ENCODE measurements at regions not wholly inside any gene's neighbourhood (a gene's known extent, or its start where the extent isn't known, plus 50 kb on each side); places are given as distances from the start of the nearest gene placed in this dataset.
"Not testable (repeated sequence)": the region's sequence is repeated elsewhere in the genome, so short reads cannot be mapped to it uniquely, and the experiment has no call there.

DNA sequence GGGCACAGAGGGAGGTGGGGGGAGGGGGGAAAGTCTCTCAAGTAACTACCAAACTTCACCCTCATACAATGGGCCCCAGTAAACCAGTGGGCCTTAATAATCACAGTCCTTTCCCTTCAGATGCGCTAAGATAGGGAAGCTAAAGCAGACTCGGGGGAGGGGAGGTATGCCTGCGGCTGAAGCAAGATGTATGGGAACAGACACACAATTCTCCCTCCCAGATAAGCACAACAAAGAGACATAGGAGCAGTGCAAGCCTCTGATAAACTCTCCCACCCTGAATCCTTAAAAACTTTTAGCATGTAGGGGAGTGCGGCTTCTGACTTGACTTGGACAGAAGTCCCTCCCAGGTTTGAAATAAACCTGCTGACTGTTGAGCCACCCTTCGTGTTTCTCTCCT, 54.7 kb downstream of the PROP1 start:
- DNase-seq (ENCODE audit: extremely low read depth in 1 of 11, low read depth in 9 of 11, low spot score in 4 of 11), result not testable (repeated sequence)

DNA sequence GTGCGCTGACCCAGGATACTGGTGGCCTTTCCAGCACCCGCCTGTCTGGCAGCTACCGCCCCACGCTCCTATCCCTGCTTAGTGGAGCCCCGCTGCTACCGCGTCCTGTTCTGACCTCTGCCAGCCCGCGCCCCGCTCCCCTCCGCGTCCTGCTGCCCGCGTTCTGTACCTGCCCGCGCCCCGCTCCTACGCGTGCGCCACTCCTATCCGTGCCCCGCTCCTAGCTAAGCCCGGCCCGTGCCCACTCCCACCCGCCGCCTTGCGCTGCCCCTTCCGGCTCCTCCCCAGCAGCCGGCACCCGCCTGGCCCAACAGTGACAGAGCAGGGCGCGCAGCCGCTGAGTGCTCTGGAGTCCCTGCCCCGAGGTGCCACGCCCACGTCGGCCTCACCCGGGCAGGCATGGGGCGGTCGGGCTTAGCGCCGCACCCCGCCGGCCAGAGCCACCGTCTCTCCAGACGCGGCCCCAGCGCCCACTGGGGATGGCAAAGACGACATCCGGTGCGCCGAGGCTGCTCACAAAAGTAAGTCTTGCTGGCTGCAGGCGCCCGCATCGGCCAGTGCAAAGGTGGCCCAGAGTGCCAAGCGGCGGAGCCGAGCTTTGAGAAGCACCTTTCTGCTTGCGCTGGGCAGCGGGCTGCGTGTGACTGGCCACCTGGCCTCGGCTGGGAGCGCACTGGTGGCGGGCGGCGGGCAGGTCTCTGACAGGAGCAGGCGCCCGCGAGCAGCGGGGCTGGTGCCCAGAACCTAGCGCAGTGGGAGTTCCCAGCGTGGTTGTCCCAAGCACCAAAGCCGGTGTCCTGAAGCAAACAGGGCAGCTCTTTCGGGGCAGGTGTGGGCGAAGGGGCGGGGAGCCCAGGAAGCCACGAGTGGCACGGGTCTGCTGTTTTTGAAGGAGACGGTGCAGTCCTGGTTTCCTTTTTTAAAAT, 56.5 kb downstream of the PROP1 start:
- not testable (repeated sequence) for DNase-seq (ENCODE audit: extremely low read depth in 1 of 11, low read depth in 9 of 11, low spot score in 4 of 11)

DNA sequence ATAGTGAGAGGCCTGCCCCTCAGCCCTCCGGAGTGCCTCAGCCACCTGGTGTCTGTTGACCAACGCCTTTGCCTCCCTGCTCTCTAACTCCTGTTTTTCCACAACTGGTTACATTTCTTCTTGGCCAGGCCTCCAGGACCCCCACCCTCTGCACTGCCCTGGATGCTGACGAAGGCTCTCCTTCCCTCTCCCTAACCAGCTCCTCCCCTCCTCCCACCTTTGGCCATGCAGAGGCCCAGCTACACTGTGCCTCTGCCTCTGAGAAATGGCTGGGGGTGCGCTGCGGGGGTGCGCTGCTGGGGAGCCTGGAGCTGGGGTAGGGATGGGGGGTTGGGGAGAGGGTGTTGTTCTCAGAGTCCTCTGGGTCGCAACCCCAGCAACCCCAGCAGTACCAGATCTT, 57.3 kb downstream of the PROP1 start:
- DNase-seq (ENCODE audit: extremely low read depth in 1 of 11, low read depth in 9 of 11, low spot score in 4 of 11), result not testable (repeated sequence)

DNA sequence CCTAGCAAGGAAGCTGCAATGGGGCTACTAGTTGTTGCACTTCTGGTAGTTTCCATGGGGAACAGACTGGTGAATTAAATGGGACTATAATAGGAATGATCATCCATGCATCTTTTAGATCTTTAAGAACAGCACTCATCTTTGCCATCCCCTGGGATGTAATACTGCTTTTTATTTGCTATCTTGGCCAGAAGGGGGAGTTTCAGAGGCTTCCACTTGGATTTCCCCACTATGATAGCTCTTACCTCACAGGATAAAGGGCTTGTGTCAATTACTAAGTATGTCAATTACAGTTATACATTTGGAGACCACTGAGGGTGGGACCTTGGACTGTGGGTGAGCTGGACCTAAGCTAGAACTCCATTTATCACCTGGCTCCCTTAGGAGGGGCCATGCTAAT, 61.8 kb downstream of the PROP1 start:
- DNase-seq (ENCODE audit: extremely low read depth in 1 of 11, low read depth in 9 of 11, low spot score in 4 of 11), result not testable (repeated sequence)

DNA sequence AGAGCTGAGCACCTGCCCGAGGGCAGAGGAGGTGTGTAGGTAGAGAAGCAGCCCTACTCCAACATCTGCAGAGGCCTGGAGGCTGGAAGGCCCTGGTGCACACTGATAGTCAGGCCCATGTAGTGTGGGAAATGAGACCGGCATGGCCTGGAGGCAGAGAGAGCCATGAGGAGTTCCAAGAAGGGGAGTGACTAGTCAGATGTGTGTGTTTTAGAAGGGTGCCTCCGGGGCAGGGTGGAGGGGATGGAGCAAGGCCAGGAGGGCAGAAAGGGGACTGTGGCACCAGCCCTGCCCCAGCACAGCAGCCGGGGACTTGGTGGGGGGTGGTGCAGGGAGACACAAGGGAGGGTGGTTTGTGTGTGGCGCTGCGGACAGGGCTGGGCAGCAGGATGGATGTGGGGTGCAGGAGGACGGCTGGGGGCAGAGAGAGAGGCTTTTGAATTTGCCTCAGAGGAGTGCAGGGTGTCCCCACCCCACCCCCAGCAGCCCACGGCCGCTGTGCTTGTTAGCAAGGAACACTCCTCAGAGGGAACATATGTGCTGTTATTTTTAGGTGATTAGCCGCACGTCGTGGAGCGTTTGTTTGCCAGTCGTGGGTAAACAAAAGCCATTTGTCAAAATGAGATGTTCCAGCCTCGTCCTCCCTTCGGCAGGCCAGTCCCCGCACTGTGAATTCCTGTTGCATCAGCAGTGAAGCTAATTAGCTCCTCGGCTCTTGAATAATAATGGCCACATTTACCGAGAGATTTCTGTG, 65.6 kb downstream of the PROP1 start:
- not testable (repeated sequence) for DNase-seq (ENCODE audit: extremely low read depth in 1 of 11, low read depth in 9 of 11, low spot score in 4 of 11)

DNA sequence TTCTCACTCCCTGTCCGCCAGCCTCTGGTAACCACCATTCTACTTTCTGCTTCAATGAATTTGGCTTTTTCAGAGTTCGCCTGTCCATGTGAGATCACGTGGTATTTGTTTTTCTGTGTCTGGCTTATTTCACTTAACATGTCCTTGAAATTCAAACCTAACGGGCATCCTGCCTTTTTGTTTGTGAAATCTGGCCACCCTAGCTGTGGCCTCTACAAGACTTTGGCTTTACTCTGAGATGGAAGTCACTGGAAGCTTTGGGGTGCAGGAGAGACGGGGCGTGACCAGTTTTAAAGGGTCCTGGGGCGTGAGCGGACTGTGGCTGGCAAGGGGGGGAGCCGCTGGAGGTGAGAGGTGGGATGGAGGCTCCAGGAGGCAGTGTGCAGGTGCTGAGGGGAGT, 66.4 kb downstream of the PROP1 start:
- not testable (repeated sequence) for DNase-seq (ENCODE audit: extremely low read depth in 1 of 11, low read depth in 9 of 11, low spot score in 4 of 11)

DNA sequence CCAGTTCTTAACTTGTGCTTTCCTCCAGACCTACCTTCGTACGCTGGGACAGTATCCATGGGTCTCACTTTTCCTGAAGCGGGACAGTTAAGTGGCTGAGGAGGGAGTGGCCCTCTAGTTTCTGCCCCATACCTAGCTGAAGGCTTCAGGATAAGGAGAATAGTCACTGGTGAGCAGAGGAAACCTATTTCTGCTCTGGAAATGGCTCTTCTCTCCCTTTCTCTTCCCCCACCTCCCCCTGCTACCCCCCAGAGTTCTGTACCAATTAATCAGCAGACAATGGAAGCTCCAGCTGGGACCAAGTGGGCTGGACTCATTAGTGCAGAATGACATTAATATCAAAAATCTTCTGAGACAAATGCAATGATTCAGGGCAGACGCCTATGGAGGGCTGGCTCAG, 68.5 kb downstream of the PROP1 start:
- not testable (repeated sequence) for DNase-seq (ENCODE audit: extremely low read depth in 1 of 11, low read depth in 9 of 11, low spot score in 4 of 11)

DNA sequence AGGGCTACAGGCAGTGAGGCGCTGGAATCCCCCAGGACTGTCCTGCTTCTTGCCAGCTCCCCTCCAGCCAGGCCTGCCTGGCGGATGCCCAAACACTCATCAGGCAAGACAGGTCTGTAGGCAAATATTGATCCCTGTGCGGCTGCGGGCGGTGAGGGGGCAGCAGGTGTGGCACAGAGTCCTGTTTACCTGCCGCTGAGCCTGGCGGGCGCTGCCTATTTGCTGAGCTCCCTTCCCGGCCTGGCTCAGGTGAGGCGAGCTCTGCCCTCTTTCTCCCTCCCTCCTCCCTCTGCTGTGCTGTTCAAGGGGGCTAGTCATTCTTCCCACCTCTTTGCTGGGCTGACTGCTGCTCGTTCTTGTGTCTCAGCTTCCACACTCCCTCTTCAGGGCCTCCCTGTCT, 71.5 kb downstream of the PROP1 start:
- DNase-seq (ENCODE audit: extremely low read depth in 1 of 11, low read depth in 9 of 11, low spot score in 4 of 11), result not testable (repeated sequence)

DNA sequence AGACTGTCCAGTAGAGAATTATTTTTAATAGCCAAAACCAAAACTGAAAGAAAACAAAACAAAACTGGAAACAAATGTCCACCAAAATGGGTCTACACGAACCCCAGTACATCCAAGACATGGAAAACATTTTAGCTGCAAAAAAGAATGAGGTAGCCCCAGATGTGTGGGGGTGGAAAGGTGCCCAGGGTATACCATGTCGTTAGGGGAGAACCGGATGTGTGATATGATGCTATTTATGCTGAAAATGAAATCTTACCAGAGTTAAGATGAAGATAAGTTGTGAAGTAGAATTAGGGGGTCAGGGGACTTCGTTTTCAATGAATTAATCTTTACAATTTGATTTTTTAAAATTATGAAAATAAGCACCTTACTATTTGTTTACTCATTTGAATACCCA, 72.2 kb downstream of the PROP1 start:
- not testable (repeated sequence) for DNase-seq (ENCODE audit: extremely low read depth in 1 of 11, low read depth in 9 of 11, low spot score in 4 of 11)

DNA sequence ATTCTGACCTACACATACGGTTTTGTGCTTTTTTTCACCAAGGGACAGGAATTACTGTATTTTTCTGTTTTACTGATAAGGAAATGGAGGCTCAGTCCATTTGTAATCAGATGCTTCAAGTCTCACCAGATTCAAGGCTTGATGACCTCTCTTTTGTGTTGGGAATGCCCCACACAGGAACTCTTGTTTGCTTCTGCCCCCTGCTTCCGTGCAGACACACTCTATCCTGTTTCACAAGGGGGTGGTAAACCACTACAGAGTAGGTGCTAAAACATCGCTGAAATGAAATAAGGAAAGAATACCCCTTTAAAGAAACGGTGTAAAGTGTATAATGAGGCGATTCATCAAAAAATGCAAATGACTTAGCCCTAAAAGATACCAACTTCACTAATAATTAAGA, 72.9 kb downstream of the PROP1 start:
- not testable (repeated sequence) for DNase-seq (ENCODE audit: extremely low read depth in 1 of 11, low read depth in 9 of 11, low spot score in 4 of 11)

DNA sequence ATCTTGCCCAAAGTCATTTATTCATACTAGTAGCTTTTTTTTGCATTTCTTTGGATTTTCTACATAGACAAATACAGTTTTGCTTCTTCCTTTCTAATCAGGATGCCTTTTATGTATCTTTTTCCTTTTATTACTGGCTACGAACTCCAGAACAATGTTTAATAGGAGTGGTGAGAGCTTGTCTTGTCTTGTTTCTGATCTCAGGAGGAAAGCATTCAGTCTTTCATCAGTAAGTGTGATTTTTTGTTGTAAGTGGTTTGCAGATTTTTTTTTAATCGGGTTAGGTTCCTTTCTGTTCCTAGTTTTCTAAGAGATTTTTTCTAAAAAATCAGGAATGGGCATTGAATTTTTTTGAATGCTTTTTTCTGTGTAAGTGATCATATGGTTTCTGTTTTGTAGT, 86.8 kb downstream of the PROP1 start:
- not testable (repeated sequence) for DNase-seq (ENCODE audit: extremely low read depth in 1 of 11, low read depth in 9 of 11, low spot score in 4 of 11)

DNA sequence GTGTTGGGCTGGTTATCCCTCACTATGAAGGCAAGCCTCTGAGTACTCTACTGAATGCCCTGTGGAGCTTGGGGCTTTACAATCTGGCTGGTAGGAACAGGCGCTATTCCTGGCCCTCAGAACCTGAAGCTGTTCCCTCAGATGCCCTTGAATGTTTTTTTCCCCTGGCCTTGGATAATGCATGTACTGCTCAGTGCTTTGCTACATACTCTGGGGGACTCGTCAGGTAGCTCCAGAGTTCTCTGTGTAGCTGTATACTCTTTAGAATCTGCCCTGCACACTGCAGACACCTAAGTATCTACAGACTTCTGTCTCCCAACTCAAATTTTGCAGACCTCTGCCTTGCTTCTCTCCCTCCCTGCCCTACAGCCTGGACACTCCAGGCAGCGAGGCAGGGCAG, 93.2 kb downstream of the PROP1 start:
- DNase-seq (ENCODE audit: extremely low read depth in 1 of 11, low read depth in 9 of 11, low spot score in 4 of 11), result not testable (repeated sequence)

DNA sequence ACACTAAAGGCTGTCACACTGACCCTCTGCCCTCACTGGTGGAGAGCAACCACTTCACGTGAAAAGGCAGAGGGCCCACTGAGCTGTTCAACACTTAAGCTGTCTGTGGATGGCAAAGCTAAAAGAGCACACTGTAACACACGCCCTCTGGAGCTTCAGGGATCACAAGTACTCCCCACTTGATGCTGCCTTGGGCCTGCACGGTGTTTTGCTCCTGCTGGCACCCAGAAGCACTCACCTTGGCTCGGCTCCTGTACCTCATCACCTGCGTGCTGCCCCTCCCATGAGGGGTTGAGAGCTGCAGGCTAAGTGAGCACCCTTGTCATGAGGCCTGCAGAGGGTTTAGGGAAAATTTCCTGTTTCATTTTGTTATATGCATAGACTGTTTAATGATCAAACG, 96.0 kb downstream of the PROP1 start:
- not testable (repeated sequence) for DNase-seq (ENCODE audit: extremely low read depth in 1 of 11, low read depth in 9 of 11, low spot score in 4 of 11)

DNA sequence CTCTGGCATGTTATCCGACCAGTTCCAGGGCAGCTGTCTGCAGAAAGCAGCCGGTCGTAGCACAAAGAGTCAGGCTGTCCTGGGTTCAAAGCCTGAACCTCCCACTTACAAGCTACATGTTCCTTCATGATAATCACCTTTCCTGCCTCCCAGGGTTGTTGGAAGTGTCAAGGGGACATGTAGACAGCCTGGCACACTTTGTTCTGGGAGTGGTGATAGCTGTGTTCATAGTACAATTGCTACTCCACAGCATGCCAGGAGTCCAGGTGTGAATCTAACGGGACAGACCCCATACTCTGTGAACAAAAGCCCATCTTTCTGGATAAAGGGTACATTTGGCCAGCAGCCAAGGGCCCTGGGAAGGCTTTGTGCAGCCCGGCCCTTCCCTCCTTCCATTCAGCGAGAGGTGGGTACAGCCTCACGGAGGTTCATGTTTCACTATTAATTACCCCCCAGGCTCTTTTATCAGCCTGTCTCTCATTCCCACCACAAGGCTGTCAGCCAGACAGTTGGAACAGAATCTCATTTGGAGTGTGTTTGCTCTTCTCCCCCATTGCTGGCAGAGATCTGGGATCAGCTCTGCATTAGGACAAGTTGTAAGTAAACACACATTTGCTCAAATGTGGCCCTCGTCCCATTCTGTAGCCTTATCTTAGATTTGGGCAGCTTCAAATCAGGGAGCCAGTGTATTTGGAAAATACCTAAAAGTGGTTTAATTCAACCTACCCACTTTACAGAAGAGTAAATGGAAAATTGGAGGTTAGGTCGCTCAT, 101.2 kb downstream of the PROP1 start:
- not testable (repeated sequence) for DNase-seq (ENCODE audit: extremely low read depth in 1 of 11, low read depth in 9 of 11, low spot score in 4 of 11)

DNA sequence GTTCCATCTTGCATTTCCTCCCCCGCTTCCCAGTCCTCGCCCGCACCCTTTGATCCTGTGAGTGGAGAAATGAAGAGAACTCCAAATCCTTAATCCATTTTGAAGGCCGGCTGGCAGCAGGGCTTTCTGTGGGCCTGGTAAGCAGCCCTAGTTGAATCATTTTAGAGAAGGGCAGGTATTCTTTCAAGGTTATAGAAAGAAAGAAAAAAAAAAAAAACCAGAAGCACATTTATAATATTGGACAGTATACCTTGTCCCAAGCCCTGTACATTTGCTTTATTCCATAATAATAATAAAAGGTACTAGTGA, 103.7 kb downstream of the PROP1 start:
- DNase-seq (ENCODE audit: extremely low read depth in 1 of 11, low read depth in 9 of 11, low spot score in 4 of 11), result not testable (repeated sequence)

DNA sequence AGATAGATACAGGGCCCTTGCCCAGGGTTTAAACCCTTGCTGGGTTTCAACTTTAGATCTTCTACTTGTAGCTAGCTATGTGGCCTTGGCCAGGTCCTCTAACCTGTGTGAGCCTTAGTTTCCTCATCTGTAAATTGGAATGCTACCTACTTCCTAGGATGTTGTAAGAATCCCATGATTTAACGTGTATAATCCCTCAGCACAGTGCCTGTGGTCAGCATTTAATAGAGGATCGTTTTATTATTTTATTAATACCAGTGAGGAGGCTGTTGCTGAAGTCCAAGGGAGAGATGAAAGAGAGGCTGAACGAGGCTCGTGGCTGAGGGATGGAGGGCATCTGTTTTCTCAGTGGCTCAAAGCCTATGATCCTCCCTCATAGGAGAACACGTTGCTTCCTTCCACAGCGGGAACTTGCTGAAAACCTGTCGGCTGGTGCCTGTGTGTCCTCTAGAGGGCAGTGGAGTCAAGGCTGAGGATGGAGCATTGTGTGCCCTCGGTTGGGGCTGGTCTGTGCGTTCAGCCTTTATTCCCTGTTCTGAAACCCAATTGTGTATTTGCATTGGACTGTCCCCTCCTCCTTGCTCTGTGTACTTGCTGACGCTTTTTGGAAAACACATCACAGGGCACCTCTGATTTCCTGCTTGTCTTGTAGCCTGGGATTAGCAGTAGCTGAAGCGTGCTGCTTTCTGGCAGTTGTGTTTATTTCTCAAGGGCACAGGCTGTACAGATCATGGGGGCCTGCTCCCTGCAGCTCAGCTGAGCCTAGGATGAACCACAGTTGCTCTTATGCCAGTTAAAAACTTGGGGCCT, 104.3 kb downstream of the PROP1 start:
- DNase-seq (ENCODE audit: extremely low read depth in 1 of 11, low read depth in 9 of 11, low spot score in 4 of 11), result not testable (repeated sequence)

DNA sequence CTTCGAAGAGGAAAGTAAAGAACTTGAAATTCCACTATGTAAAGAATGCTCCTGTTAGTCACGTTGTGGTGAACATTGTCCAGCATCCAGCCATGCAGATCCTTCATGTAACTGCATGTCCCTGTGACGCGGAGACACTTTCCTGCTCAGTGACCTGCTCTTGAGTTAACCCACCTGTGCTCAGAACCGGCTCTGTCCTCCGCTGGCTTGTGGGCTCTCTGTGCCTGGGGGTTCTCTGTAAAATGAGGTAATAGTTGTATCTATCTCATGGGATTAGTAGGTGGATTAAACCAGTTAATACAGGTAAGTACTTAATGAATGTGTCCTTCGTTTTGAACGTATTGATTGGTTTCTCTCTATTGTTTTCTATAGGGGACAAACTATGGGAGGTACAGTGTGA, 100.6 kb upstream of the FAM153A start:
- not testable (repeated sequence) for DNase-seq (ENCODE audit: extremely low read depth in 1 of 11, low read depth in 9 of 11, low spot score in 4 of 11)

DNA sequence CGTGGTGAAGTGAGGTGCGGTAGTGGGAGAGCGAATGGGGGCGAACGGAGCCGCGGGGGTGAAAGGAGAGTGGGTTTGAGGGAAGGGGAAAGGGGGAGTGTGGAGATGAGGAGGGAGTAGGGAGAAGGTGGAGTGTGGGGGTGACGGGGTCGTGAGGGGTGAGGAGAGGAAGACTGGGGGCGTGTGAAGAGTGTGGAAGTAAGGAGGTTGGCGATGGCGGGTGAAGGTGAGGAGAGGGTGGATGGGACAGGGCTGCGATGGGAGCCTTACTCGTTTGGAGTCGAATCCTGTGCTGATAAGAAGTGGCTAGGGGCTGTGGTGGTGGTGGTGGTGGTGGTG, 93.2 kb upstream of the FAM153A start:
- not testable (repeated sequence) for DNase-seq (ENCODE audit: extremely low read depth in 1 of 11, low read depth in 9 of 11, low spot score in 4 of 11)
